ENCODE measurements at regions not wholly inside any gene's neighbourhood (a gene's known extent, or its start where the extent isn't known, plus 50 kb on each side); places are given as distances from the start of the nearest gene placed in this dataset.

DNA sequence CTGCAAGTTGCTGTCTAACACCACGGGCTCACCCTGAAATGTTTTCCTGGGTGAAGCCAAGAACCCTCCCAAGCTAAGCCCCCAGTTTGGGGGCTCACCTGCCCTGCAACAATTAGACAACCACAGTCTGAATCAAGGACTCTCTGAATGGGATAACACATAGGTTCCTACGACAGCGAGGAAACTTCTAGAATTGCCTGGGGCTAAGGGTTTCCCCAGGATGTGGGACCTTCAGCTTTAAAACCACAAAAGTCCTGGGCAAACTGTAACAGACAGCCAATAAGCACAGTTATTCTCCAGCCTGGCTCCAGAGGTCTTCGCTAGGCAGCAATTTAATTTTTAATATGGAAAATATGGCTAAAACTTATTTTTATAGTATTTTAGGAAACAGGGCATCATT is 162.6 kb downstream of the PRKX start:
- no peak overlapping the region for H3K4me3 ChIP-seq (ENCODE audit: low read depth, low read length)
- TF ChIP-seq, protein P1, sequence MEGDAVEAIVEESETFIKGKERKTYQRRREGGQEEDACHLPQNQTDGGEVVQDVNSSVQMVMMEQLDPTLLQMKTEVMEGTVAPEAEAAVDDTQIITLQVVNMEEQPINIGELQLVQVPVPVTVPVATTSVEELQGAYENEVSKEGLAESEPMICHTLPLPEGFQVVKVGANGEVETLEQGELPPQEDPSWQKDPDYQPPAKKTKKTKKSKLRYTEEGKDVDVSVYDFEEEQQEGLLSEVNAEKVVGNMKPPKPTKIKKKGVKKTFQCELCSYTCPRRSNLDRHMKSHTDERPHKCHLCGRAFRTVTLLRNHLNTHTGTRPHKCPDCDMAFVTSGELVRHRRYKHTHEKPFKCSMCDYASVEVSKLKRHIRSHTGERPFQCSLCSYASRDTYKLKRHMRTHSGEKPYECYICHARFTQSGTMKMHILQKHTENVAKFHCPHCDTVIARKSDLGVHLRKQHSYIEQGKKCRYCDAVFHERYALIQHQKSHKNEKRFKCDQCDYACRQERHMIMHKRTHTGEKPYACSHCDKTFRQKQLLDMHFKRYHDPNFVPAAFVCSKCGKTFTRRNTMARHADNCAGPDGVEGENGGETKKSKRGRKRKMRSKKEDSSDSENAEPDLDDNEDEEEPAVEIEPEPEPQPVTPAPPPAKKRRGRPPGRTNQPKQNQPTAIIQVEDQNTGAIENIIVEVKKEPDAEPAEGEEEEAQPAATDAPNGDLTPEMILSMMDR (IDR thresholded peaks at IDR 0.05; ENCODE audit: low read depth, low read length), result no peak

GRCh38 chrX:3550160-3550751 is 163.2 kb downstream of the PRKX start:
- H3K4me3 ChIP-seq (ENCODE audit: low read depth, low read length), result no peak overlapping the region
- TF ChIP-seq, protein P1 (IDR thresholded peaks at IDR 0.05; ENCODE audit: low read depth, low read length), result no peak

DNA sequence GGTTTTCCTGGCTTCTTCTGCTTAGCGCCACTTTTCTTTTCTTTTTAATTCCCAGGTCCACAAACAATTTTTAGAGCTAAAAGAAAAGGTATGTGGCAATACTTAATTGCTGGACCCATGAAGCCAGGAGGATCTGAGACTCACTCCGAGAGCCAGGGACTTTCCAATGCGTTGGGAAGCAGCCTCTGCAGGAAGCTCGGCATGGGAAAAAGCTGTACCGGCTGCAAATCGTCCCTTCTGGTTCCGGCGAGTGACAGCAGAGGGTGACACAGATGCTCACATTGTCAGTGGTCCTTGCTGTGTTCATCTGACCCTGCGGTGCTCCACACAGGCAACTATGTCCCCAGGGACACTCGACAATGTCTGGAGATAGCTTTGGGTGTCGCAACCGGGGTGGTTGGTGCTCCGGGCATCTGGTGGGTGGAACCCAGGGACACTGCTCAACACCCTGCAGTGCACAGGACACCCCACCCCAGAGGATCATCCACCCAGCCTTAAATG is 164.0 kb downstream of the PRKX start:
- TF ChIP-seq, protein P1 (IDR thresholded peaks at IDR 0.05; ENCODE audit: low read depth, low read length), result no peak

GRCh38 chrX:3548765-3549391 is 164.6 kb downstream of the PRKX start:
- TF ChIP-seq, protein P1 (IDR thresholded peaks at IDR 0.05; ENCODE audit: low read depth, low read length), result no peak
- H3K4me3 ChIP-seq (ENCODE audit: low read depth, low read length), result peak overlapping the region; percentile 5; the same call in 1 of the 2 replicates

More for the DNA sequence above, 164.0 kb downstream of the PRKX start:
- peak overlapping the region; percentile 5; the same call in 1 of the 2 replicates for H3K4me3 ChIP-seq (ENCODE audit: low read depth, low read length)

- no peak overlapping the region for H3K4me3 ChIP-seq (ENCODE audit: low read depth, low read length)
- TF ChIP-seq, protein P1 (IDR thresholded peaks at IDR 0.05; ENCODE audit: low read depth, low read length), result no peak
Measured at GRCh38 chrX:3545901-3546300, 167.5 kb downstream of the PRKX start.

- no peak overlapping the region for H3K4me3 ChIP-seq (ENCODE audit: low read depth, low read length)
- TF ChIP-seq, protein P1 (IDR thresholded peaks at IDR 0.05; ENCODE audit: low read depth, low read length), result no peak
Measured at GRCh38 chrX:3541336-3541735, 172.1 kb downstream of the PRKX start.

DNA sequence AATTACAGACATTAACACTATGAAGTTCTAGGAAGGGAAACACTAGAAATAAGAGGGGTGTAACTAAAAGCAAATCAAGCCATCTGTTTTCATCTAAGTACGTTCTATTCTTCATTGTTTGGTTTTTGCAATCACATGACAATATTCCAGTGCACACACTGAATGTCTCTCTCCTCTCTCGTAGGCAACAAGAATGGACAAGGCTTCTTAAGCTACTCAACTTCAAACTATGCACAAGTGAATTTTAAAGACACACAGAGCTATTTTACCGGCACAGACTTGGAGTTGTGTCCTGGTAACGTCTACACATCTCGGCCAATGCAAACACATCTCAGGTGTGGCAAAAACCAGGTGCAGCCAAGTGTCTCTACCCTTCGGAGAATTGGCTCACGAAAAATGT is 173.3 kb downstream of the PRKX start:
- no peak overlapping the region for H3K4me3 ChIP-seq (ENCODE audit: low read depth, low read length)
- TF ChIP-seq, protein P1 (IDR thresholded peaks at IDR 0.05; ENCODE audit: low read depth, low read length), result no peak
